NCI-H146 treated with DMSO at 0.1 percent for 48 hours (cell line): ENCODE measurements at regions not wholly inside any gene's neighbourhood (a gene's known extent, or its start where the extent isn't known, plus 50 kb on each side); places are given as distances from the start of the nearest gene placed in this dataset.
"Not testable (repeated sequence)": the region's sequence is repeated elsewhere in the genome, so short reads cannot be mapped to it uniquely, and the experiment has no call there.

ENCODE experiments used
- DNase-seq: peaks from one replicate; lab custom pipeline; 2025; ENCODE audit not compliant: unreplicated experiment; lab: John Stamatoyannopoulos, UW

DNA sequence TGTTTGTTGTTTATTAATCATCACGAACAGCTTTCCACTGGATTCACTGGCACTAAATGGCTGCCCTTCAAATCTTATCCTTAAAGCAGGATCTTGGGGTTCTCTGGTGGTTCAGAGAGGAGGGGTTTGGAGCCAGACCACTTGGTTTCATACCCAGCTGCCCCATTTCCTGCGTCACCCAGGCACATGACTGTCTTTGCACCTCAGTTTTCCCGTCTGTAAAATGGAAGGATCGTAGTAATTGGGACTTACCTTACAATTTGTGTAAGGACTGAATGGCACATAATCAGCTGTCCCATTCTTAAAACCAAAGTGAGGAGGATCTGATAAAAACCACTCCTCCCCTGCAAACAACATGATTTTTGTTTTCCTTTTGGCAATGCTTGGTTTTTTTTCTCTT lies 318.3 kb downstream of the ZNF536 start:
- no peak for DNase-seq

DNA sequence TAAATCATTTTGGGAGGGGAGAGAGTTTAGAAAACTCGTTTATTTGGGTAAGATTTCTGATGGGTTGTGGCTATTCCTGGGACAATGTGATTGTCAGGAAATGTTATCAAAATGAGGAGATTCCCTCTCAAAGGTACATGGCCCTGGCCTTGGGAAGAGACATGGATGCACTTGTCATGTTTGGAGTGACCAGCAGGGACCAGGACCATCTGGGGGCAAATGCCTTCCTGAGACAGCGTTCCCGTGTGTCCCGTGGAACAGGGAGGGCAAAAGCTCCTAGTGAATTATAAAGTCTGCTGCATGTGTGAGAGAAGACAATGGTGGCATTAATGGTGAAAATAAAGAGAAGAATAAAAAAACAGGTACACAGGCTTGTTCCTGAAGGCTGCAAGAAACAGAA lies 317.3 kb downstream of the ZNF536 start:
- DNase-seq, result no peak

DNA sequence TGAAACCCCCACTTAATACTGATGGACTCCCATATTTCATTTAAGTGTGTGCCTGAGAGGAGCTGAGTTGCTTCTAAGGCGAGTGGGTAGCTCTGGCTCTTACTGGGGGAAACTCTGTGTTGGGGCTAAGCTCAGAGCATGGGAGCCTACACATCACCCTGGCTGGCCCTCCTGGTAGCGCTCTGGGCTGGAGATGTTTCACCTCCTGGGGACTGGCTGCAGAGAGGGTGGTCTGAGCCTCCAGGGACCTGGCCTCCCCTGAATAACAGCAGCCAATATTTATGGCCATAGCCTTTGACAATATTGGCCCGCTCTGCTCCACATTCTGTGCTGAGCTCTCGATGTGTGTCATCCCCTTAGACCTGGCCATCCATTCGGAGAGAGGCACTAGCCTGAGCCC lies 316.5 kb downstream of the ZNF536 start:
- DNase-seq, result no peak

DNA sequence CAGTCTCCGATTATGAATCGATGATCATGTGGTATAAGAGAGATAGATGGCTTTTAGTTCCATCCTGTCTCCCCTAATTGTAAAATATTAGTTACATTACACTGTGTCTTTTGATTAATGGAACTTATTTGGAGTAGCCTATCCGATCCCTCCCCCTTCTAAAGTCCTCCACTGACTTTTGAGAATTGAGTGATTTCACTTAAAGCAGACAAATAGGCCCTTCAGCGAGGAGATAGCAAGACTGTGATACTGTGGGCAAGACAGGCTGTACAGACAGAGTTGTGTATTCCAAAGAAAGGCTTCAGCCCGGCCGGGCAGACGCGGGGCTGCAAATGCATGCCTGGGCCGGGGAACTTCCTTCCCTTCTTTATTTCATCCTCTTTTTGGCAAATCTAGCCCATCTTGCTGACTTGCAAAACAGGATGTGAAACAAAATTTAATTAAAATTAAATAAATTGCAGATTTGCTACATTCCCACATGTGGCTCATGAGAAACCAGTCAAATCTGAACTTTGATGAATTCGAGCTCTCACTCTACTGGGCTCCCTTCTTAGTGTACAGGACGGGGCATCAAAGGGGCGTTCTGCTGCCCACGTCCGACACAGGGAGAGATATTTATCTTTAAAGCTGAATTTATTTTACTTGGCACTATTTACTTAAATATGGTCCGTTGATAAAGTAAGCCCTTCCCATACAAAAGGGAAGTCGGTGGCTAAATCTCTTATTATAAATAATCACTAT lies 314.8 kb downstream of the ZNF536 start:
- no peak for DNase-seq

DNA sequence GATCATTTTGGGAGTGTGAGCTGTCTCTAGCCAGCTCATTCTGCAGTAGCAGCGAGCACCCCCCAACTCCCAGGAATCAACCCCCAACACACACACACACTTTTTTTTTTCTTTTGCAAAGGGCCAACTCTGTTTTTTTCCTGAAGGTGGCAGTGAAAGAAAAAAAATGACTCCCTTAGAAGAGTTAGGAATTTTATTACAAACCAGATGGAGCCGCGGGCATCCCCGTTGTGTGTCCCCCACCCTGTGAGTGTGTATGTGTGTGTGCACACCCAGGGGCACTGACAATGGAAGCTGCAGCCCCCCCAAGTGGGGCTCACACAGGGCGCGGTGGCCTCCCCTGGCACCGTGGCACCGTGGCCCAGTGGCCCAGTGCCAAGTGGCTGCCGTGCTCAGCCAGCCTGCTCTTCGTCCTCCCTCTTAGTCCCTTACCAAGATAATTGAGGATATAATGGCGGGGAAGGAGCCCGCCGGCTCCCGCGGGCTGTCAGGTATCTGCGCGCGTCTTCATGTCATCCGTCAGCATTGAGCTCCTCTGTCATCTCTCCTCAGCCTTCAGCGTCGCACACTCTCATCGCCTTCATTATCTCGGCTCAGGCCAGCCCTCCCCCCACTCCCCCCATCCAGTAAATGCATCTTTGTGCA lies 314.1 kb downstream of the ZNF536 start:
- no peak for DNase-seq

DNA sequence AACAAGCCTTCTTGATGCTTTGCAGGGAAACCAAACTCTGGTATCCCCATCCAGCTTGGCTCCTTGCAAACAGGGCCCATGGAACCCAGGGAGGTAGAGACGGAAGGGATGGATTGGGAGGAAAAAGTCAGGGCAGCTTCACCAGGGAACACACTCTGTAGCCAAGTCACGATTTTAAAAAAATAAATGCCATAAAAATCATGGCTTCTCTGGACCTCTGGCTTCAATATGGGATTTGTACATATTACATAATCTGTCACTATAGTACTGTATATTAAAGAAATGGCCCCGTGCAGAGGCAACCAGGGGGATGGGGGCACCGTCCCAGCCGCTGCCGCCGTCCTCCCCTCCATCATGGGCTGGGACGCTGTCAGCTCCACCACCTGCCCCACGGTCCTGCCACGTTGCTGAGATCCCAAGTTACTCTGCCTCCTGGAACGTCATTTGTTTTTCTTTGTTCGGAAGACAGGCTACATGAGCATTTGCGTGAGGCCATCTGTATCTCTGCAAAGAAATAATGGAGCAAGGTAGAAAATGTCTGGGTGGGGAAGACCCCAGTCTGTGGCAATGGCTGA lies 313.3 kb downstream of the ZNF536 start:
- no peak for DNase-seq

DNA sequence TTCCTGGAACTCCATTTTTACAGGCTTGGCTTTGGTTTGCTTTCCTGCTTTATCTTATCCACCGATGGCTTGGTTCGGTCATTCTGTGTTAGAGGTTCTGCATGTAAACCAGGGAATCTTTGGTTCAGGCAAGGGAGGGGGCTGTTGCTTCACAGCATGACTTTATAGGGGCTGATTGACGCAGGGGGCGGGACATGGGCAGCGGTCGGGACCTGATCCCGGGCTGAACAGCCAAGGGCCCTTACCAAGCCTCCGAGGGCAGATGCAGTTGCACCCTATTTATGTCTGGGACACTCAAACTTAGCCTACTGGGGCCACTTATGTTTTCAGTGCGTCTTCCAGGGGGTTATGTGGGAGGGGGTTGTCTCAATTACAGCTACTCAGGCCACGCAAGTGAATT lies 312.4 kb downstream of the ZNF536 start:
- DNase-seq, result no peak

DNA sequence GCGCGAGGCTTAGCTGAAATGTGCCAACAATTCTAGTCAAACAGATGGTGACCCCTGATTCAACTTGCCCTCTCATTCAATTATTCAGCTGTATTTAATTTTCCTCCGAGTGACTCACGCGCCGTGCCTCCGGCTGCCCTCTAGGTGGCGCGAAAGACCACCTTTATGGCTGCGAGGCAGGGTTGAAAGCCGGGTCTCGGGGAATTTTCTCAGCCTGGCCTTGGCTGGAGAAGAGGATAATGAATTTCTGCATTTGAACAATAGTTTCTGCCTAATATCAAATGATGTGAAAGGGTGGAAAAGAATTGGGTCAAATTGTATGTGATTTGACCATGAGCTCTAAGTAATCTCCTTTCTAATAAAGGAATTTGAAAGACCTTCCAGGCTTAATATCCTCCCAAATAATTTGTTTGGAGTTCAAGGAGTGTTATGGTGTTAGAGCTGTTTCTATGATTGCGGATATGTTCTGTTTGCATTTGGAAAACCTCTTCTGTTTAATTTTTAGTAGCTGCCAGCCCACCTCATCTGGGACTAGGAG lies 310.9 kb downstream of the ZNF536 start:
- peak; percentile 33 for DNase-seq

DNA sequence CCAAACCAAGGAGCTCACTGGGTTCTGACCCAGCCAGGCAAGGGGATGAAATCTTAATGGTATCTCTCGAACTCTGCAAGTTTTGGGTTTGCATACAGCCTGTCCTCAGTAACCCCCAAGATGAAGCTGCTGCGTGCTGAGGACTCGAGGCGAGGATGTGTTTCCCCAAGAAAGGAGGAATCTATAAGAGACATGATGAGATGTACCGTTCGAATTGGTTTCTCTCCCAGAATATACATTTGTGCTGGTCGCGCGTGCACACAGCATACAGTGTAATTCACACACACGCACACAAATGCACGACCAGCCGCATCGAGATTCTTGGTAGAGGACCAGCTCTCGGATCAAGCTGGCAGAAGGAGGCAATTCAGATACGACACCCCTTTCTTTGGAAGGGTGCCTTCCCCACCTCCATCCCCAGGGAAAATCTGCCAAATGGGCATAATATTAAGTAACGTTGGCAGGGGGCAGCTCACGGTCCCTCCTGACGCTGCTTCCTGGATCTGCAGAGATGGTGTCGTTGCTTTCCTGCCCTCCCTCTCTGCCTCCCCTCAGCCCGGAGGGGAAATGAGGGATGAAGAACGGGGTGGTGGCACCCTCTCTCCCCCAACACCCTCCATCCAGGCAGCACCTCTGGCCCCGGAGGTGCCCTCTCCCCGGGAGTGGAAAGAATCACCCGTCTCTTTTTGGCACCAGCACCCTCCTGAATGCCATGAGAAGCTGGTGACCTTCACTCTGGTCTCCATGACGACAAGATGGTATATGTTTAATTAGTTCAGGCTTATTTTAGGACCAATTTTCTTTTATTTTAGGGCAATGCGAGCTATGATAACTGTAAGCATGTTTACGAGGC lies 310.2 kb downstream of the ZNF536 start:
- no peak for DNase-seq

DNA sequence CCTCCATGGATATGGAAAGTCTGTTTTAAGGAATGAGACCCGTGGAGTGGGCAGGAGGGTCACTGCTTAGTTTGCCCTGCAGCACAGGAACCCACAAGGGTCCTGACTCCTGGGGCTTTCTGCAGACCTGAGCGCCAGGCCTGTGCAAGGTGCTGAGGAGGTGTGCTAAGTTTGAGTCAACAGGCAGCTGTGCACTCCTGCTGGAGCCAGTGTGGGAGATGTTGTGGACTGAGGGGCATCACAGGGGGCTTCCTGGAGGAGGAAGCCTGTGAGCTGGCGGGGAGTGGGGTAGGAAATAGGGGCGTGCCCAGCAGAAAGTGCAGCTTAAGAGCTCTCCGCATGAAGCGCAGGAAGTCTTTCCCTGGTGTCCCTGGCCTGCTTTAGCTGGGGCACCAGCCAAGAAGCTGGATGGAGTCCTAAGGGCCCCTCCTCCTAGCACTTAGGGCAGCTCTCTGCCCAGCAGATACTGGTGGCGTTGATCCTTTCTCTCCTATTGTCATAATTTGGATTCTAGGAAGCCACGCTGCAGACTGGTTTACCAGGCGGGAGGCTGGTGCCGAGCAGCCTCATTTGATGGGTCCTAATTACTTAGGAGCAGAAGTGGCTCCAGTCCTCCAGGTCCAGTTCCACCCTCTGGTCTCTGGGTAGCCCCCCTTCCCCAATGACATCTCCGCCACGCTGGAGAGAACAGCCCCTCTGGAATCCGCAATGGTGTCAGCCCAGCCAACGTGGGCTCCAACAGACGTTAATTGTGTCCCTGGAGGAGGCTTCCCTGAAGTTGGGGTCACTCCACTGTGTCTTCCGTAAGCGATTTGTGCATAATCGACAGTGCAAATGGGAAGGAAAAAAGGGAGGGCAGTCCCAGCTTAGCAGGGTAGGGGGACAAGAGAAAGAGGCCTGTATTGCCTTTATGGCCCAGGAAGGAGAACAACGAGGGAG lies 309.2 kb downstream of the ZNF536 start:
- DNase-seq, result no peak

DNA sequence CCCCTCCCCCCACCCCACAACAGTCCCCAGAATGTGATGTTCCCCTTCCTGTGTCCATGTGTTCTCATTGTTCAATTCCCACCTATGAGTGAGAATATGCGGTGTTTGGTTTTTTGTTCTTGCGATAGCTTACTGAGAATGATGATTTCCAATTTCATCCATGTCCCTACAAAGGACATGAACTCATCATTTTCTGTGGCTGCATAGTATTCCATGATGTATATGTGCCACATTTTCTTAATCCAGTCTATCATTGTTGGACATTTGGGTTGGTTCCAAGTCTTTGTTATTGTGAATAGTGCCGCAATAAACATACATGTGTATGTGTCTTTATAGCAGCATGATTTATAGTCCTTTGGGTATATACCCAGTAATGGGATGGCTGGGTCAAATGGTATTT lies 308.2 kb downstream of the ZNF536 start:
- not testable (repeated sequence) for DNase-seq

DNA sequence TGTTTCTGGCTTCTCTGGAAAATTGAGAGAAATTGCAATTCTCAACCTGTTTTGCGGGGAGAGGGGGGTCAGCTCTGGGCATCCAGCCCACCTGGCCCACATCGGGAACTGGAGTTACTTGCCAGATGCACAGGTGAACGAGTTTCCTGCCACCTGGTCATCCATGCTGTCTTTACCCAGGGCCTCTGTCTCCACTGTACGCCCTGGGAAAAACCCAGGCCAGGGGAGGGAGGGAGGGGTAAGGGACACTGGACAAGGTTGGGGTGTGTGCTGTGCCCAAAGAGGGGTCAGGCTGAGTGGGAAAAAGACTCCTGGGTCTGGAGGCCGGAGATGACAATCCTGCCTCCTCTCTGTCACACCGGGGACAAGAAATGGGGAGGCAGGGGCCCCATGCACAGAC lies 307.6 kb downstream of the ZNF536 start:
- DNase-seq, result no peak

DNA sequence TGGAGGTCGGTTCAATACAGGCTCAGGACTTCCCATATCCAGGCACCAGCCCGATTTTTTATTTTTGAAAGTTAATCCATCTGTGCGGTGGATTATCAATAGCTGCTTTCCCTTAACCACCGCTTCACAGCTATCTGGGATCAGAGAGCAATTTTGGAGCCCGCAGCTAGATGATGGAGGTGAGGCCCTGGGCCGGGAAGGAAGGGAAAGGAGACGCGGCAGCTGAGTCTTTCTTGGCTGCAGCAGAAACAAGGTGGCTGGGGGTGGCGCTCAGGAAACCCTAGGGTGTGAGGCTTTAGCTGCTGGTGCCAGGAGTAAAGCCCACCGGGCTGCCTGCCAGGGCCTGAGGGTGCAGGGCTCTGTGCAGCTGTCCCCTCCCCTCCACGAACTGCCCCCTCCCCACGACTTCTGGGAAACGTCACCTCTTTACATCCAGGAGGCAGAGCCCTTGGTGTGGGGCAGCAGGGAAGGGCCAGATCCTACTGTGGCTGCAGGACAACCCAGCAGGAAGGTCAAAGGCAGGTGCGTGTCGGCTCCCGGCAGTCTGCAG lies 307.0 kb downstream of the ZNF536 start:
- DNase-seq, result no peak

DNA sequence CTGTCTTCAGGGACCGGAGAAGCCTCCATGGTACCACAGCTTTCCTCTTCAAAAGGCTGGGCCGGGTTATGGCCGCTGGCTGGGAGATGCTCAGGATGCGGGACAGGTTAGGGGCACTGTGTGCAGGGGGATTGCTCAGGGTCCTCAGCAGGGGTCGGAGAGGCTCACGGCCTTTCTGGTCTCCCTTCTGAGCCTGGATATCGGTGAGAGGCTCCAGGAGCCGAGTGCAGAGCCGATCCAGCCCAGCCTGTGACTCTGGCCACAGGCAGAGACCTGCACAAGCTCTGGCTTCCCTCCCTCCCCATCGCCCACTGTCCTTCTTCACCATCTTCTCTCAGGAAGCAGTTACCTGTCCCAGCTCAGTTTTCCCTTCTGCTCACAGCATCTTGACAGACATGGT lies 306.0 kb downstream of the ZNF536 start:
- no peak for DNase-seq

DNA sequence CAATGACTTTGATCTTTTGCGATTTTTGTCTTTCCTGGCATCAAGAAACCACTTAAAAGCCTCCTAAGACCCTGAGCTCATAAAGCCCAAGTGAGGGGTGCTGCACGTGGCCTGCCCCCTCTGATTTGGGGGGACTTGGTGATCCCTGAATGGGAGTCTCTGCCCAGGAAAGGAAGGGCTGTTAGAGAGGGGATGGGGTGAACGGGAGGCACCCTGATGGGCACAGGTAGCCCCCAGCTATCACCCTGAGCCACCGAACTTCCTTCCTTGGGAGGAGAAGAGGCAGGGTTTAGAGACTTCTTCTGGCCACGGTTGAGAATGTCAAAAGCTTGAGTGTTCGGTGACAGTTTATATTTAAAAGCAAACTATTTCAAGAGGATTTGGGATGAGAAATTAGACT lies 305.5 kb downstream of the ZNF536 start:
- no peak for DNase-seq

DNA sequence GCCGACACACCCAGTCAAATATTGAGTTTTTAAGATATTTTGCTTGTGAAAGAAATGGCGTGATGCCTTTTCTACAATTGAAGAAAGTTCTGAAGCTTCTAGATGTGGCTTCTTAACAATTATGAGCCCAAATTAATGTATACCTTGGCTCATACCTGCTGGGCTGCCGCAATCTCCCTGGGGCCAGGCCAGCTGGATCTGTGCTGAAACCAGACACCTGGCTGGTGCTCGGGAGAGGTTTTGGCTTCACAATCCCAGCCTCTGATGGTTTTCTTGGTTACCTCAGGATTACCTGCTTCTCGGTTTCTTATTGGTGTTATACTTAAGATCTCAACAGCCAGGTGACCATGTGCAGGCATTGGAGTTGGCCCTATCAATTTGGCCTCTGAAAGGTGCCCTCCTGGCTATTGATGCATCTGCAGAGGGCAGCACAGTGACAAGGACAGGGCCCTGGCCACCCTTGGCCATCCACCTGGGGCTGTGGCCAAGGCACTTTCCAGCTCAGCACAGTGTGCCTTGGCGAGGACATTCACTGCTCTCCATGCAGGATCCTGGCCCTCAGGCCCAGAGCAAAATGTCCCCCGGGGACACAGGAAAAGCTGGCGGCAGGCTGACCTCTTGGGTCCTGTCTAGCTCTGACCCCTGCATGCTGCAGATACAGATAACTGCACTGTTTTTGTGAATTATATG lies 305.0 kb downstream of the ZNF536 start:
- no peak for DNase-seq

DNA sequence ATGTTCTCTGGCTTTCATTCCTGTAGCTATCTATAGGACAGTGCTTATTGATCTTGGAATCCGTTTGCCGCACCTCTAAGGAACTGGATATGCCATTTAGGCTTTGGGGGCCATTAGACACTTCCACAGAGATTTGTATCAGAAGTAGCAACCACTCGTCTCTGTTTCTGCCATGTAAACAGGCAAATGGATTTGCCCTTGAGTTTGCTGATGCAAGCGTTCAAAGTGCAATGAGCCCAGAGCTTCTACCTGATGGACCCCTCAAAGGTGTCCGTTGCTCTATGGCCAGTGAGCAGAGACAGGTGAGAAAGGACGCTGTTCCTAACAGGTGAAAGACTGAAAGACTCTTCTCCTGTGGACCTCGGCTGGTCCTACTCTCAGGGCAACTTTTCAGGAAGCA lies 302.9 kb downstream of the ZNF536 start:
- DNase-seq, result no peak

DNA sequence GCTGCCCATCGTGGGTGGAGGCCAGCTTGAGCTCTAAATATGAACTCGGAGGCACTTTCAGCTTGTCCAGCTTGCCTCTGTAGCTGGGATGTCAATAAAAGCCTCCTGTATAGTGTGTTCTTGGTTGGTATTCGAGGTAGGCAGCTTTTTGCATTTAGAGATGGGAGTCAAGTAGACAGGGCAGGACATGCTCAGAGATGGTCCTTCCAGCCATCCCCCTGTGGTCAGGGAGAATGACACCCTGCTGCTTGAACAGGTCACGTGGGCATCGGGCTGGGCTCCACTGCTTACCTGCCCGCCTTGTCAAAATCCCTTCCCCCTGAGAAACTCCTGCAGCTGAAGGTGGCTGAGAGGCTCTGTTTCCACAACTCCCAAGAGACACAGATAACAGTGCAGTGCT lies 302.5 kb downstream of the ZNF536 start:
- DNase-seq, result no peak

DNA sequence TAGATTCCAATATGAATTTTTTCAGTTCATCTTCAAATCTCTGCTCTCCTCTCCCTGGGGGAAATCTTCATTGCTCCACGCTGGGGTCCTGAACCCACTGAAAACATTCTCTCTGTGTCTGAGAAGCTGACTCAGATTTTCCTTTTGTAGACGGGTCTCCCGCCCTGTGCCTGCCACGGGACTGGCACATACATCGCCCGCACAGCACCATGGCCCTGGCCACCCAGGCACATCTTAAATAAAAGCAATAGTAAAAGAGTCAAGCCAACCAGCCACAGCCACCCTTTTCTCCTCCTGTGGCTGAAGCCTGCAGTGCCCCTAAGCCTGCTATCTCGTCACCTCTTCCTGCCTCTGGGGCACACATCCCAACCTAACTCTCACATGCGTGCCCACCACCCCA lies 301.2 kb downstream of the ZNF536 start:
- no peak for DNase-seq
